Hepatocyte (in vitro differentiated cells): ENCODE measurements at regions not wholly inside any gene's neighbourhood (a gene's known extent, or its start where the extent isn't known, plus 50 kb on each side); places are given as distances from the start of the nearest gene placed in this dataset.

Experiments used
- EZH2 ChIP-seq: fragments of 200-600 bp; sonication (generic); IDR thresholded peaks from 2 replicates; pipeline ENCODE4 v1.6.1; 2016; ENCODE audit warnings: antibody characterized with exemption, mild to moderate bottlenecking, borderline replicate concordance
- EZH2phosphoT487 ChIP-seq: fragments of 200-600 bp; sonication (generic); IDR thresholded peaks from one replicate; pipeline ENCODE4 v1.6.1; 2018; ENCODE audit warnings: antibody characterized with exemption, mild to moderate bottlenecking, low read depth, moderate library complexity; ENCODE audit not compliant: unreplicated experiment, severe bottlenecking
- TF ChIP-seq, protein P1 (sequence below): fragments of 200-600 bp; sonication (generic); IDR thresholded peaks from 2 replicates; pipeline ENCODE4 v1.5.1; 2016; ENCODE audit warnings: antibody characterized with exemption, mild to moderate bottlenecking; ENCODE audit not compliant: poor library complexity

DNA sequence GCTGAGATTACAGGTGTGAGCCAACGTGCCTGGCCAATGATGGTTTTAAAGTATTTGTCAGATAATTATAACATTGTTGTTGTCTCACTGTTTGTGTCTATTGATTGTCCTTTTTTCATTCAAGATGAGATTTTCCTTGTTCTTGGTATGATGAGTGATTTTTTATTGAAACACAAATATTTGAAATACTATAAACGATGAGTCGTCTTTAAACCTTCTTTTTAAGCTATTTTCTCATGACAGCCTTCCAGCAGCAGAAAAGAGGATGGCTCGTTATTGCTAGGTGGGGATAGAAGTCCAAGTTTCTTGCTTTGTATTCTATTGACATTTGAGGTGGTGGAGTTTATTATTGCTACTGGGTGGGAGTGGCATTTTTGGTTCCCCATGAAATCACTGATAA is 61.7 kb upstream of the MDFIC2 start:
- TF ChIP-seq, protein P1, sequence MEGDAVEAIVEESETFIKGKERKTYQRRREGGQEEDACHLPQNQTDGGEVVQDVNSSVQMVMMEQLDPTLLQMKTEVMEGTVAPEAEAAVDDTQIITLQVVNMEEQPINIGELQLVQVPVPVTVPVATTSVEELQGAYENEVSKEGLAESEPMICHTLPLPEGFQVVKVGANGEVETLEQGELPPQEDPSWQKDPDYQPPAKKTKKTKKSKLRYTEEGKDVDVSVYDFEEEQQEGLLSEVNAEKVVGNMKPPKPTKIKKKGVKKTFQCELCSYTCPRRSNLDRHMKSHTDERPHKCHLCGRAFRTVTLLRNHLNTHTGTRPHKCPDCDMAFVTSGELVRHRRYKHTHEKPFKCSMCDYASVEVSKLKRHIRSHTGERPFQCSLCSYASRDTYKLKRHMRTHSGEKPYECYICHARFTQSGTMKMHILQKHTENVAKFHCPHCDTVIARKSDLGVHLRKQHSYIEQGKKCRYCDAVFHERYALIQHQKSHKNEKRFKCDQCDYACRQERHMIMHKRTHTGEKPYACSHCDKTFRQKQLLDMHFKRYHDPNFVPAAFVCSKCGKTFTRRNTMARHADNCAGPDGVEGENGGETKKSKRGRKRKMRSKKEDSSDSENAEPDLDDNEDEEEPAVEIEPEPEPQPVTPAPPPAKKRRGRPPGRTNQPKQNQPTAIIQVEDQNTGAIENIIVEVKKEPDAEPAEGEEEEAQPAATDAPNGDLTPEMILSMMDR, result no peak
- TF ChIP-seq EZH2, result no peak
- TF ChIP-seq EZH2phosphoT487, result no peak
